WTC11 (cell line): ENCODE measurements at regions not wholly inside any gene's neighbourhood (a gene's known extent, or its start where the extent isn't known, plus 50 kb on each side); places are given as distances from the start of the nearest gene placed in this dataset.

Experiments
- ATAC-seq: fragments of 200-7000 bp; cut with Tn5 transposase; 2 replicates; pipeline ENCODE4 v1.10.0; 2021; ENCODE audit warnings: mild to moderate bottlenecking, moderate library complexity
- CTCF ChIA-PET: fragments of 300-600 bp; sonication (Branson Sonifier 250); formaldehyde crosslinking; loops from one replicate; lab custom pipeline; 2021; ENCODE audit warnings: antibody characterized with exemption; lab: Charles Lee
- POLR2A ChIA-PET: fragments of 350-600 bp; sonication (Branson Sonifier 250); formaldehyde crosslinking; loops from one replicate; lab custom pipeline; 2021; ENCODE audit warnings: antibody characterized with exemption; lab: Charles Lee
- DNase-seq: peaks from one replicate; pipeline ENCODE4 v3.0.0; 2021; ENCODE audit warnings: low spot score
- H3K27ac Mint-ChIP-seq: 2 replicates; pipeline ENCODE4 v1.8.0; 2021; ENCODE audit warnings: mixed read lengths
- H3K27me3 Mint-ChIP-seq: 2 replicates; pipeline ENCODE4 v1.8.0; 2021; ENCODE audit warnings: low read depth, mild to moderate bottlenecking, moderate library complexity, mixed read lengths
- H3K36me3 Mint-ChIP-seq: 2 replicates; pipeline ENCODE4 v1.8.0; 2021; ENCODE audit warnings: mixed read lengths
- H3K4me1 Mint-ChIP-seq: 2 replicates; pipeline ENCODE4 v1.8.0; 2022; ENCODE audit warnings: mixed read lengths
- H3K4me3 Mint-ChIP-seq: 2 replicates; pipeline ENCODE4 v1.8.0; 2021; ENCODE audit warnings: mild to moderate bottlenecking, moderate library complexity, mixed read lengths
- H3K9me3 Mint-ChIP-seq: 2 replicates; pipeline ENCODE4 v1.8.0; 2021; ENCODE audit warnings: mixed read lengths
- ELF4 ChIP-seq: sonication (generic); formaldehyde crosslinking; IDR thresholded peaks from 2 replicates; pipeline ENCODE4 v1.8.1; 2022; ENCODE audit warnings: low read depth, mild to moderate bottlenecking, moderate library complexity, missing genetic modification reagents
- MXD4 ChIP-seq: fragments of 250-450 bp; sonication (Bioruptor Pico); IDR thresholded peaks from 2 replicates; pipeline ENCODE4 v1.8.0; 2021; ENCODE audit warnings: mild to moderate bottlenecking, moderate library complexity, borderline replicate concordance
- NFYB ChIP-seq: sonication (generic); formaldehyde crosslinking; conservative IDR thresholded peaks from 2 replicates; pipeline ENCODE4 v1.8.0; 2022; ENCODE audit warnings: low read depth, missing genetic modification reagents
- RORB ChIP-seq: fragments of 250-450 bp; sonication (Bioruptor Pico); IDR thresholded peaks from 2 replicates; pipeline ENCODE4 v1.9.0; 2021; ENCODE audit warnings: mild to moderate bottlenecking
- TCF7 ChIP-seq: sonication (generic); formaldehyde crosslinking; IDR thresholded peaks from 2 replicates; pipeline ENCODE4 v1.8.0; 2022; ENCODE audit warnings: mild to moderate bottlenecking, low read depth, missing genetic modification reagents, moderate library complexity
- TP53 ChIP-seq: sonication (generic); formaldehyde crosslinking; IDR thresholded peaks from 2 replicates; pipeline ENCODE4 v1.8.1; 2023; ENCODE audit warnings: mild to moderate bottlenecking, missing genetic modification reagents
- ZBTB21 ChIP-seq: sonication (generic); formaldehyde crosslinking; IDR thresholded peaks from 2 replicates; pipeline ENCODE4 v1.8.1; 2023; ENCODE audit warnings: mild to moderate bottlenecking, missing genetic modification reagents, borderline replicate concordance
- ZNF317 ChIP-seq: sonication (generic); formaldehyde crosslinking; IDR thresholded peaks from 2 replicates; pipeline ENCODE4 v1.8.1; 2023; ENCODE audit warnings: low read depth, mild to moderate bottlenecking, moderate library complexity, missing genetic modification reagents, borderline replicate concordance
- ZNF396 ChIP-seq: fragments of 250-450 bp; sonication (Bioruptor Pico); IDR thresholded peaks from 2 replicates; pipeline ENCODE4 v1.8.0; 2021; ENCODE audit warnings: mild to moderate bottlenecking, moderate library complexity, borderline replicate concordance
- TF ChIP-seq, protein P1 (sequence below): sonication (generic); formaldehyde crosslinking; IDR thresholded peaks from 2 replicates; pipeline ENCODE4 v1.8.0; 2022; ENCODE audit warnings: mild to moderate bottlenecking, missing genetic modification reagents
- TF ChIP-seq, protein P2 (sequence below): fragments of 250-450 bp; sonication (Bioruptor Pico); IDR thresholded peaks from 2 replicates; pipeline ENCODE4 v1.9.0; 2021; ENCODE audit warnings: mild to moderate bottlenecking
- TF ChIP-seq, protein P3 (sequence below): sonication (generic); formaldehyde crosslinking; IDR thresholded peaks from 2 replicates; pipeline ENCODE4 v1.8.1; 2023; ENCODE audit warnings: mild to moderate bottlenecking, missing genetic modification reagents, moderate library complexity
- TF ChIP-seq, protein P4 (sequence below): sonication (generic); formaldehyde crosslinking; IDR thresholded peaks from 2 replicates; pipeline ENCODE4 v1.8.1; 2023; ENCODE audit warnings: mild to moderate bottlenecking, missing genetic modification reagents
- TF ChIP-seq, protein P5 (sequence below): sonication (generic); formaldehyde crosslinking; conservative IDR thresholded peaks from 2 replicates; pipeline ENCODE4 v1.8.1; 2023; ENCODE audit warnings: mild to moderate bottlenecking, low read depth, missing genetic modification reagents, moderate library complexity
- TF ChIP-seq, protein P6 (sequence below): sonication (generic); formaldehyde crosslinking; IDR thresholded peaks from 2 replicates; pipeline ENCODE4 v1.8.0; 2023; ENCODE audit warnings: missing genetic modification reagents
- TF ChIP-seq, protein P7 (sequence below): sonication (generic); formaldehyde crosslinking; IDR thresholded peaks from 2 replicates; pipeline ENCODE4 v1.8.1; 2022; ENCODE audit warnings: missing genetic modification reagents, borderline replicate concordance

DNA sequence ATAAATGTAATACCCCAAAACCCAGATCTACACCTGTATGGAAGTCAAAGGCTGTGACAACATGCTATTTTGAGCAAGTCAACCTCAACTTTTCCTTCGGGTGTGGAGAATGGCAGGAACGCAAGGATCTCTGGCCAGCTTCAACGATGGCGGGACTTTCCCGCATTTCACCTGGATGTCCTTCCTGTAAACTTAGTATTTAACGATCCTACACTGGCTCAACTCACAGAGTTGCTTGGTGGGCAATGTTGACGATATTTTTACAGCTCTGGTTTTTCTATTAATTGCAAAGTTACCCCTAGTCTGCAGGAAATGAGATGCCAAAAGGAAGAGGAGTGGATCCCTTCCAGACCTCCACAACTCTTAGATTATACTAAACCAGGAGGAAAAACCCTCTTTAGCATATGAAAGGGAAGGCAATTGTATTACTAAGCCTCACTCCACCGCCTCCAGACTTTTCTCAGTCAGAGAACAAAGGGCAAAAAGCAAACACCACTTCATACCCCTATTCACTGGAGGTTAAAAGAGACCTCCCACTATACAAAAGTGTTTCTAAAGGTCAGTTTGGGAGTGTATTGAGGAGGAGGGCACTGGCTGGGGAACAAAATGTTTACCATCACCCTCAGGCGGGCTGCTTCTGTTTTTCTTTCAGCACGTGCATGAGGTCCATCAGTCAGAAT lies 56.5 kb upstream of the ACVR1 start (continued):
- TF ChIP-seq, protein P1, sequence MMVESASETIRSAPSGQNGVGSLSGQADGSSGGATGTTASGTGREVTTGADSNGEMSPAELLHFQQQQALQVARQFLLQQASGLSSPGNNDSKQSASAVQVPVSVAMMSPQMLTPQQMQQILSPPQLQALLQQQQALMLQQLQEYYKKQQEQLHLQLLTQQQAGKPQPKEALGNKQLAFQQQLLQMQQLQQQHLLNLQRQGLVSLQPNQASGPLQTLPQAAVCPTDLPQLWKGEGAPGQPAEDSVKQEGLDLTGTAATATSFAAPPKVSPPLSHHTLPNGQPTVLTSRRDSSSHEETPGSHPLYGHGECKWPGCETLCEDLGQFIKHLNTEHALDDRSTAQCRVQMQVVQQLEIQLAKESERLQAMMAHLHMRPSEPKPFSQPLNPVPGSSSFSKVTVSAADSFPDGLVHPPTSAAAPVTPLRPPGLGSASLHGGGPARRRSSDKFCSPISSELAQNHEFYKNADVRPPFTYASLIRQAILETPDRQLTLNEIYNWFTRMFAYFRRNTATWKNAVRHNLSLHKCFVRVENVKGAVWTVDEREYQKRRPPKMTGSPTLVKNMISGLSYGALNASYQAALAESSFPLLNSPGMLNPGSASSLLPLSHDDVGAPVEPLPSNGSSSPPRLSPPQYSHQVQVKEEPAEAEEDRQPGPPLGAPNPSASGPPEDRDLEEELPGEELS (CRISPR knock-in tag) = peak; percentile 37; the same call in 1 of the 2 replicates
- TF ChIP-seq ZNF396 (CRISPR knock-in tag) = 0 out of 2 replicates have a peak, but pooled peaks have one; percentile 62
- TF ChIP-seq, protein P2, sequence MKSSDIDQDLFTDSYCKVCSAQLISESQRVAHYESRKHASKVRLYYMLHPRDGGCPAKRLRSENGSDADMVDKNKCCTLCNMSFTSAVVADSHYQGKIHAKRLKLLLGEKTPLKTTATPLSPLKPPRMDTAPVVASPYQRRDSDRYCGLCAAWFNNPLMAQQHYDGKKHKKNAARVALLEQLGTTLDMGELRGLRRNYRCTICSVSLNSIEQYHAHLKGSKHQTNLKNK (CRISPR knock-in tag) = 0 out of 2 replicates have a peak, but pooled peaks have one; percentile 38

DNA sequence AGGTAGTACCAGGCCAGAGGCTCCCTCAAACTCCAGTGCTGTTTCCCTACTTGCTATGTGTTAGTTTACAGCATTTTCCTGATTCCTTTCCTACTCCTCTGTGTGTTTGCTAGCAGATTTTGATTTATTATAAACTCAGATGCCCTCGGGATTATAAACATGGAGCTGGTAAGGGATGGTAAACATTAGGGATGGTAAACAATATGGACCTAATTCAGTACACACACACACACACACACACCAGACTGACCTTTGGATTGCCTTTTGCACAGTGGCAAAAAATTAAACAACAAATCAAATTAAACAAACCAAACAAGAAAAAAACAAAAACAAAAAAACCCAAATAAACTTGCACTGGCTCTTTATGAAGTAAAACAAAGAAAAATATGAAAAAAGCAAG lies 55.4 kb upstream of the ACVR1 start:
- no peak overlapping the region for H3K4me3 Mint-ChIP-seq
- peaks cover 37% of the 10 kb centered on the region for H3K4me1 Mint-ChIP-seq
- ATAC-seq (no peak), DNase-seq (no peak)
- H3K27ac Mint-ChIP-seq = no peak overlapping the region
- TF ChIP-seq, protein P3, sequence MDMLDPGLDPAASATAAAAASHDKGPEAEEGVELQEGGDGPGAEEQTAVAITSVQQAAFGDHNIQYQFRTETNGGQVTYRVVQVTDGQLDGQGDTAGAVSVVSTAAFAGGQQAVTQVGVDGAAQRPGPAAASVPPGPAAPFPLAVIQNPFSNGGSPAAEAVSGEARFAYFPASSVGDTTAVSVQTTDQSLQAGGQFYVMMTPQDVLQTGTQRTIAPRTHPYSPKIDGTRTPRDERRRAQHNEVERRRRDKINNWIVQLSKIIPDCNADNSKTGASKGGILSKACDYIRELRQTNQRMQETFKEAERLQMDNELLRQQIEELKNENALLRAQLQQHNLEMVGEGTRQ (CRISPR knock-in tag) = no peak
- TF ChIP-seq TCF7 (no peak), MXD4 (CRISPR knock-in tag) (no peak)
- peaks cover 4% of the 10 kb centered on the region; the same call in 1 of the 2 replicates for H3K36me3 Mint-ChIP-seq
- H3K9me3 Mint-ChIP-seq = no peaks in the 10 kb centered on the region
- peaks cover 98% of the 10 kb centered on the region for H3K27me3 Mint-ChIP-seq
- POLR2A ChIA-PET = interaction anchor here (0.8 to 1.2 kb wide), 3 partner anchors 56 to 144 kb away, joined by 3 to 4 read pairs (median 3); no protein-coding TSS in a partner anchor
- CTCF ChIA-PET = interaction anchor here (1.0 to 1.6 kb wide), 3 partner anchors 30 to 302 kb away, joined by 3 to 6 read pairs (median 6); partner anchors contain the start of gene ACVR1C

DNA sequence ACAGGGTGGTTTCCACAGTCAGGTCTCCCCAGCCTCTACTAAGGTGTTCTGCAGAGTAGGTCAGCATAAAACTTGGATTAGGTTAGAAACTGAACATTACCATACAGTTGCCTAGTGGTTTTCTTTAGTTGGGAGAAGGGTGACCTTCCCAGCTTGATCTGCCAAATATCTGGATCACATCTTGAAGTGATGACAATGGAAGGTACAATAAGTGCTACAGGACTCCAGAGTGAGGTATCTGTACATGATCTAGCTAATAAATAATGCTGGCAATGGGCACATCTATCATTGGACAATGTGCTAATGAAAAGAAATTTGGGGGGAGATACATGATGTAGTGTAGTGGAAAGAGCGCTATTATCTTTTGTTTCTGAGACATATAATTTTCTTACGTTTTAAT lies 54.6 kb upstream of the ACVR1 start:
- Mint-ChIP-seq H3K36me3 (peaks cover 4% of the 10 kb centered on the region; the same call in 1 of the 2 replicates), H3K27ac (no peak overlapping the region), H3K4me3 (no peak overlapping the region), H3K4me1 (peaks cover 37% of the 10 kb centered on the region), H3K27me3 (peaks cover 97% of the 10 kb centered on the region), H3K9me3 (no peaks in the 10 kb centered on the region)
- ChIA-PET POLR2A (interaction anchor here (0.8 to 1.1 kb wide), 2 partner anchors 62 to 143 kb away, joined by 3 to 4 read pairs; no protein-coding TSS in a partner anchor), CTCF (interaction anchor here (1.6 kb wide), 1 partner anchor 29 kb away, joined by 6 read pairs; no protein-coding TSS in a partner anchor)
- no peak for ATAC-seq
- no peak for DNase-seq
- TF ChIP-seq NFYB (CRISPR knock-in tag) = no peak
- TF ChIP-seq ELF4 (CRISPR knock-in tag) = no peak
- TF ChIP-seq, protein P4, sequence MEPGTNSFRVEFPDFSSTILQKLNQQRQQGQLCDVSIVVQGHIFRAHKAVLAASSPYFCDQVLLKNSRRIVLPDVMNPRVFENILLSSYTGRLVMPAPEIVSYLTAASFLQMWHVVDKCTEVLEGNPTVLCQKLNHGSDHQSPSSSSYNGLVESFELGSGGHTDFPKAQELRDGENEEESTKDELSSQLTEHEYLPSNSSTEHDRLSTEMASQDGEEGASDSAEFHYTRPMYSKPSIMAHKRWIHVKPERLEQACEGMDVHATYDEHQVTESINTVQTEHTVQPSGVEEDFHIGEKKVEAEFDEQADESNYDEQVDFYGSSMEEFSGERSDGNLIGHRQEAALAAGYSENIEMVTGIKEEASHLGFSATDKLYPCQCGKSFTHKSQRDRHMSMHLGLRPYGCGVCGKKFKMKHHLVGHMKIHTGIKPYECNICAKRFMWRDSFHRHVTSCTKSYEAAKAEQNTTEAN (CRISPR knock-in tag) = no peak
- TF ChIP-seq, protein P5, sequence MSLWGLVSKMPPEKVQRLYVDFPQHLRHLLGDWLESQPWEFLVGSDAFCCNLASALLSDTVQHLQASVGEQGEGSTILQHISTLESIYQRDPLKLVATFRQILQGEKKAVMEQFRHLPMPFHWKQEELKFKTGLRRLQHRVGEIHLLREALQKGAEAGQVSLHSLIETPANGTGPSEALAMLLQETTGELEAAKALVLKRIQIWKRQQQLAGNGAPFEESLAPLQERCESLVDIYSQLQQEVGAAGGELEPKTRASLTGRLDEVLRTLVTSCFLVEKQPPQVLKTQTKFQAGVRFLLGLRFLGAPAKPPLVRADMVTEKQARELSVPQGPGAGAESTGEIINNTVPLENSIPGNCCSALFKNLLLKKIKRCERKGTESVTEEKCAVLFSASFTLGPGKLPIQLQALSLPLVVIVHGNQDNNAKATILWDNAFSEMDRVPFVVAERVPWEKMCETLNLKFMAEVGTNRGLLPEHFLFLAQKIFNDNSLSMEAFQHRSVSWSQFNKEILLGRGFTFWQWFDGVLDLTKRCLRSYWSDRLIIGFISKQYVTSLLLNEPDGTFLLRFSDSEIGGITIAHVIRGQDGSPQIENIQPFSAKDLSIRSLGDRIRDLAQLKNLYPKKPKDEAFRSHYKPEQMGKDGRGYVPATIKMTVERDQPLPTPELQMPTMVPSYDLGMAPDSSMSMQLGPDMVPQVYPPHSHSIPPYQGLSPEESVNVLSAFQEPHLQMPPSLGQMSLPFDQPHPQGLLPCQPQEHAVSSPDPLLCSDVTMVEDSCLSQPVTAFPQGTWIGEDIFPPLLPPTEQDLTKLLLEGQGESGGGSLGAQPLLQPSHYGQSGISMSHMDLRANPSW (CRISPR knock-in tag) = no peak
- TF ChIP-seq RORB (CRISPR knock-in tag) = no peak
- TF ChIP-seq, protein P6, sequence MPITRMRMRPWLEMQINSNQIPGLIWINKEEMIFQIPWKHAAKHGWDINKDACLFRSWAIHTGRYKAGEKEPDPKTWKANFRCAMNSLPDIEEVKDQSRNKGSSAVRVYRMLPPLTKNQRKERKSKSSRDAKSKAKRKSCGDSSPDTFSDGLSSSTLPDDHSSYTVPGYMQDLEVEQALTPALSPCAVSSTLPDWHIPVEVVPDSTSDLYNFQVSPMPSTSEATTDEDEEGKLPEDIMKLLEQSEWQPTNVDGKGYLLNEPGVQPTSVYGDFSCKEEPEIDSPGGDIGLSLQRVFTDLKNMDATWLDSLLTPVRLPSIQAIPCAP (CRISPR knock-in tag) = no peak
- TF ChIP-seq ZNF317 (CRISPR knock-in tag) = no peak
- TF ChIP-seq, protein P3 (CRISPR knock-in tag) = no peak
- TF ChIP-seq, protein P2 (CRISPR knock-in tag) = no peak
- TF ChIP-seq, protein P7, sequence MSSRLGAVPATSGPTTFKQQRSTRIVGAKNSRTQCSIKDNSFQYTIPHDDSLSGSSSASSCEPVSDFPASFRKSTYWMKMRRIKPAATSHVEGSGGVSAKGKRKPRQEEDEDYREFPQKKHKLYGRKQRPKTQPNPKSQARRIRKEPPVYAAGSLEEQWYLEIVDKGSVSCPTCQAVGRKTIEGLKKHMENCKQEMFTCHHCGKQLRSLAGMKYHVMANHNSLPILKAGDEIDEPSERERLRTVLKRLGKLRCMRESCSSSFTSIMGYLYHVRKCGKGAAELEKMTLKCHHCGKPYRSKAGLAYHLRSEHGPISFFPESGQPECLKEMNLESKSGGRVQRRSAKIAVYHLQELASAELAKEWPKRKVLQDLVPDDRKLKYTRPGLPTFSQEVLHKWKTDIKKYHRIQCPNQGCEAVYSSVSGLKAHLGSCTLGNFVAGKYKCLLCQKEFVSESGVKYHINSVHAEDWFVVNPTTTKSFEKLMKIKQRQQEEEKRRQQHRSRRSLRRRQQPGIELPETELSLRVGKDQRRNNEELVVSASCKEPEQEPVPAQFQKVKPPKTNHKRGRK (CRISPR knock-in tag) = no peak
- TF ChIP-seq ZBTB21 = no peak
- TF ChIP-seq TP53 (CRISPR knock-in tag) = no peak
